GM23248 (cell line): ENCODE measurements at regions not wholly inside any gene's neighbourhood (a gene's known extent, or its start where the extent isn't known, plus 50 kb on each side); places are given as distances from the start of the nearest gene placed in this dataset.

Source experiments
- DNase-seq: peaks from one replicate; pipeline ENCODE4 v3.0.0-alpha.2; 2015
- H2AFZ ChIP-seq: fragments of 200-600 bp; sonication (generic); 2 replicates; pipeline ENCODE4 v1.6.1; 2016; ENCODE audit warnings: antibody characterized with exemption
- H3F3A ChIP-seq: fragments of 200-600 bp; sonication (generic); 2 replicates; pipeline ENCODE4 v1.6.1; 2016; ENCODE audit warnings: mild to moderate bottlenecking, antibody characterized with exemption, mixed run types; ENCODE audit not compliant: insufficient read depth
- H3K27ac ChIP-seq: fragments of 200-600 bp; sonication (generic); 2 replicates; pipeline ENCODE4 v1.5.1; 2016; ENCODE audit warnings: mild to moderate bottlenecking
- H3K27me3 ChIP-seq: fragments of 200-600 bp; sonication (generic); replicated peaks from 2 replicates; pipeline ENCODE4 v1.6.1; 2016; ENCODE audit warnings: mild to moderate bottlenecking; ENCODE audit not compliant: insufficient read depth
- H3K36me3 ChIP-seq: fragments of 200-600 bp; sonication (generic); 2 replicates; pipeline ENCODE4 v1.6.1; 2016; ENCODE audit warnings: low read depth, mild to moderate bottlenecking
- H3K4me1 ChIP-seq: fragments of 200-600 bp; sonication (generic); 2 replicates; pipeline ENCODE4 v1.6.1; 2016; ENCODE audit warnings: mild to moderate bottlenecking; ENCODE audit not compliant: insufficient read depth
- H3K4me2 ChIP-seq: fragments of 200-600 bp; sonication (generic); one replicate; pipeline ENCODE4 v1.6.1; 2016; ENCODE audit warnings: mild to moderate bottlenecking; ENCODE audit not compliant: unreplicated experiment
- H3K4me3 ChIP-seq: fragments of 200-600 bp; sonication (generic); 2 replicates; pipeline ENCODE4 v1.5.1; 2016; ENCODE audit warnings: mild to moderate bottlenecking
- H3K79me2 ChIP-seq: fragments of 200-600 bp; sonication (generic); 2 replicates; pipeline ENCODE4 v1.6.1; 2016; ENCODE audit warnings: mild to moderate bottlenecking; ENCODE audit not compliant: insufficient read depth
- H3K9ac ChIP-seq: fragments of 200-600 bp; sonication (generic); 2 replicates; pipeline ENCODE4 v1.6.1; 2016; ENCODE audit warnings: mild to moderate bottlenecking
- H3K9me2 ChIP-seq: fragments of 200-600 bp; sonication (generic); 2 replicates; pipeline ENCODE4 v1.6.1; 2016; ENCODE audit warnings: mixed run types, mild to moderate bottlenecking, moderate library complexity; ENCODE audit not compliant: insufficient read depth
- H3K9me3 ChIP-seq: fragments of 200-600 bp; sonication (generic); one replicate; pipeline ENCODE4 v1.6.1; 2017; ENCODE audit warnings: low read depth
- H4K20me1 ChIP-seq: fragments of 200-600 bp; sonication (generic); 2 replicates; pipeline ENCODE4 v1.6.0; 2016; ENCODE audit not compliant: insufficient read depth
- EZH2 ChIP-seq: fragments of 200-600 bp; sonication (generic); IDR thresholded peaks from 2 replicates; pipeline ENCODE4 v1.6.1; 2018; ENCODE audit warnings: antibody characterized with exemption, mild to moderate bottlenecking; ENCODE audit not compliant: insufficient read depth, poor library complexity, severe bottlenecking
- EZH2phosphoT487 ChIP-seq: fragments of 200-600 bp; sonication (generic); IDR thresholded peaks from 2 replicates; pipeline ENCODE4 v1.6.1; 2018; ENCODE audit warnings: antibody characterized with exemption, moderate library complexity, mild to moderate bottlenecking, low read depth; ENCODE audit not compliant: insufficient read depth
- WGBS, 2 experiments: methylation state at CpG; one replicate each; pipeline ENCODE4 v1.1.6; 2015 to 2017; ENCODE audit warnings: low lambda C conversion rate in 2 of 2, low coverage in 1 of 2; ENCODE audit errors: missing lambda C conversion rate in 2 of 2; 5-methylcytosine and 5-hydroxymethylcytosine counted together
- in situ Hi-C: fragments of 300-500 bp; cut with MboI; formaldehyde crosslinking; loops from 2 replicates; pipeline ENCODE4 v1.15.0; 2020

DNA sequence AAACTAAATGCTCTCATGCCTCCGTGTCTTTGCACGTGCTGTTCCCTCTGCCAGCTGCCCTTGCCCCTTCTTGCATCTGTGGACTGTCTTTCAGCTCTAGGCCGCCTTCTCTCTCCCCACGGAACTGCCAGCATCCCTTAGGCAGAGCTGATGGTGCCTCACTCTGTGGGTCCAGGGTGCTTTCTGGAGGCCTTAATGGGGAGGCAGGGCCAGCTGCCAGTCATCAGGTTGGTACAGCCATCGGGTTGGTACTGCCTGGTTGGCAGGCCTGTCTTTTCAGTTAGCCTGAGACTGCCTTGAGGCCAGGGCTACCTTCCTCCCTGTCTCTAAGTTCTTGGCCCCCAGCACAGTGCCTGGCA, 61.4 kb upstream of the TARBP1 start:
- Histone ChIP-seq H3K27ac (no peak overlapping the region), H3K9me2 (no peaks in the 10 kb centered on the region), H3K4me1 (peaks cover 16% of the 10 kb centered on the region), H3K9ac (no peak overlapping the region), H3K4me2 (no peak overlapping the region), H3K27me3 (no peaks in the 10 kb centered on the region), H3K79me2 (no peaks in the 10 kb centered on the region), H3K4me3 (no peak overlapping the region), H3F3A (peaks cover 16% of the 10 kb centered on the region), H3K36me3 (no peaks in the 10 kb centered on the region), H4K20me1 (no peaks in the 10 kb centered on the region), H3K9me3 (no peaks in the 10 kb centered on the region), H2AFZ (no peak overlapping the region)
- DNase-seq = no peak
- TF ChIP-seq EZH2 (no peak), EZH2phosphoT487 (no peak)
- 89% methylated on average over 5 of the region's 5 CpGs for WGBS, 2 experiments
- in situ Hi-C loops = no loop called here

DNA sequence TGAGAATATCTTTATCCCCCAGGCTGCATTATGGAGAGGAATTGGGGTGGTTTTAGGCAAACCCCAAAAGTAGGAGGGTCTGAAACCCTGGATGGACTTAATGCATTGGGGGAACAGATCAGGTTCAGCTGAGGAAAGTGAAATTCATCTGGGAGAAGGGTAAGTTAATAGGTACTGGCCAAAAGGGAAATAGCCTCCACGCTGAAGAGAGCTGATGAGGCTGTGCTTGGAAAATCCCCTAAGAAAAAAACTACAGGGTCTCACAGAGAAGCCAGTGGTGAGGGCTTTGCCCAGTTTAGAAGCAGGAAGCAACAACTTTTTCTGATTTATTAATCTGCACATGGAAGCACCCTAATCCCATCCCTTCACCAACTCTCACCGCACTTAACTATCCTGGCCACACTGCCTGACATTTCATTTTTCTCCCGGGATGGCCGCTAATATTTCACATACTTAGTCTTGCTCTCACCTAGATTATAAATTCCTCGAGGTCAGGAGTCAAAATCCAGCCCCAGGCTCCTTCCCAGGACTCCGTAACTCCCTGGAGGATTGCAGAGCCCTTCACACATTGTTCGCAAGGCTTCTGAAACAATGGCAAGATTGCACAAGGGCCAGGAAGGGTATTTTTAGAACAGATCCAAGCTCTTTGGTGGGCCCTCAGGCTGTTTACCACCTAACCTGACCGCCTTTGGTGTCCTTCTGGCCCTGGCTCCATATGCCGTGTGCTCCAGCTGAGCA, 60.9 kb upstream of the TARBP1 start:
- in situ Hi-C loops = no loop called here
- Histone ChIP-seq H3K27me3 (no peaks in the 10 kb centered on the region), H3K4me2 (no peak overlapping the region), H3K9ac (no peak overlapping the region), H2AFZ (no peak overlapping the region), H3K4me3 (no peak overlapping the region), H3K9me2 (no peaks in the 10 kb centered on the region), H3F3A (peaks cover 16% of the 10 kb centered on the region), H3K27ac (no peak overlapping the region), H3K79me2 (no peaks in the 10 kb centered on the region), H3K4me1 (peaks cover 18% of the 10 kb centered on the region), H3K36me3 (no peaks in the 10 kb centered on the region), H3K9me3 (no peaks in the 10 kb centered on the region), H4K20me1 (no peaks in the 10 kb centered on the region)
- no peak for DNase-seq
- TF ChIP-seq EZH2phosphoT487 (no peak), EZH2 (no peak)
- WGBS, 2 experiments = 89% methylated on average over 9 of the region's 9 CpGs

DNA sequence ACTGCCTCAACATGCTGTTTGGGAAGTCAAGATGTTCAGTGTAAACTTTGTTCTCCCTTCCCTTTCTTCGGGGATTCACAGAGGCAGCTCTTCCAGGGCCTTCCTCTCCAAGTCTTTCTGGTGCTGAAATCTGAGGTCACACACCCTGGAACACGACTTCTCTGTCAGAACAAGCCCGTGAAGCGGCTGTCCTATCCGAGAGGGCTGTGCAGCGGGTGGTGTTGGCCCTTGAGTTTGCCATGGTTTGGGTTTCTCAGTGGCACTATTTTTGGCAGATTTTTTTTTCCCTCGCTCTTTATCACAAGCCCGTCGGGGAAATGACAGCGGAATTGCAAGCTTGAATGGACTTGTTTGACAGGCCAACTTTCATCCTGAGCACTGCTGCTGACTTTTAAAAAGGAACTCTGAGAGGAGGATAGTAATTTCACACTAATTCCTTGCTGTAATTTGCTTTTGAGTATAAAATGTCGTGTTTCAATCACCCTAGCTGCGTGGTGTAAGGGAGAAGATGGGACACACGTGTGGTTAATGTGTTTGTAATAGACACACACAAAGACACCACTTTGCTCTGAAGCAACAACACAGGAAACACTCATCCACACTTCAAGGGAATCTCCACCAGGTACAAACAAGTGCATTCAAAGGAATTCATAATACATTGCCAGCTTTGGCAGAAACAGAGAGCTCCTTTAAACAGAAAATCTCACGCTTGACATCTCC, 60.1 kb upstream of the TARBP1 start:
- Histone ChIP-seq H3K4me3 (no peak overlapping the region), H3K27me3 (no peaks in the 10 kb centered on the region), H3K79me2 (no peaks in the 10 kb centered on the region), H3K9me2 (no peaks in the 10 kb centered on the region), H2AFZ (no peak overlapping the region), H3K36me3 (no peaks in the 10 kb centered on the region), H3K9me3 (no peaks in the 10 kb centered on the region), H3F3A (peaks cover 20% of the 10 kb centered on the region), H3K4me1 (peaks cover 22% of the 10 kb centered on the region), H3K4me2 (no peak overlapping the region), H3K27ac (no peak overlapping the region), H3K9ac (no peak overlapping the region), H4K20me1 (no peaks in the 10 kb centered on the region)
- TF ChIP-seq EZH2 (no peak), EZH2phosphoT487 (no peak)
- 85% methylated on average over 13 to 14 of the region's 14 CpGs for WGBS, 2 experiments
- in situ Hi-C loops = no loop called here
- DNase-seq = no peak

DNA sequence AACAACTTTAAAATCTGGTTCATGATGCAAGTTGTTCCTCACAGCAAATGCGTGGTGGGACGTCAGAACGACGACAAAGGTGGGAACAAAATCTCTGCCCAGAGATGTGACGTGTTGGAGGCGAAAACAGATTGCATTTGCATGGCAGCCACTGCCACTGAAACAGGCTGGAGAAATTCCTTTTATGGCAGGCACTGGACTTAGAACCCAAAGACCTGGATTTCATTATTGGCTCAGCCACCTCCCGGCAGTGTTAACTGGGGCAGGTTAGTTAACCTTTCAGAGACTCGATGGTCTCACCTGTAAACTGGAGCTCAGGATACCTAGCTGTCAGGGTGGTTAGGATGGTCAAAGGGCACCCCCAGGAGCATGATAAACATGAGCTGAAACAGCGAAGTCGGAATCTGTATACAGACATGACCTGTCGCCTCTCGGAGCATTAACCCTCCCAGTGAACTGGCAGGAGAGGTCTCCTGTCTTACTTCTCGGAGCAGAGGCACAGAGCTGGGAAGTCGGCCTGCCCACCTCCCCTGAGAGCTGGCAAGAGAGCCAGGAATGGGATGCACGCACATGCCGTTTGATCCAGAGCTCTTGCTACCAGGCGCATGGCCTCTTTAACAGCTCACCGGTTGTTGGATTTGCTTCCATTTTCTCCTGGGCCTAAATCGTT, 59.2 kb upstream of the TARBP1 start:
- Histone ChIP-seq H4K20me1 (no peaks in the 10 kb centered on the region), H3K9me2 (no peaks in the 10 kb centered on the region), H3K79me2 (no peaks in the 10 kb centered on the region), H3K9ac (no peak overlapping the region), H3K27ac (no peak overlapping the region), H3K9me3 (no peaks in the 10 kb centered on the region), H3K4me2 (no peak overlapping the region), H3K4me1 (peaks cover 29% of the 10 kb centered on the region), H3K36me3 (no peaks in the 10 kb centered on the region), H3K27me3 (no peaks in the 10 kb centered on the region), H3K4me3 (no peak overlapping the region), H3F3A (peaks cover 27% of the 10 kb centered on the region), H2AFZ (no peak overlapping the region)
- TF ChIP-seq EZH2phosphoT487 = no peak
- no peak for TF ChIP-seq EZH2
- WGBS, 2 experiments = 85 to 86% methylated on average over 19 of the region's 19 CpGs
- no peak for DNase-seq
- in situ Hi-C loops = no loop called here
